HepG2 (cell line): ENCODE measurements at regions not wholly inside any gene's neighbourhood (a gene's known extent, or its start where the extent isn't known, plus 50 kb on each side); places are given as distances from the start of the nearest gene placed in this dataset.

Experiments used
- ATAC-seq: fragments of 200-7000 bp; cut with Tn5 transposase; 3 replicates; pipeline ENCODE4 v1.9.1; 2020; ENCODE audit warnings: mild to moderate bottlenecking, moderate library complexity
- BruUV-seq: library from RNA; stranded (reverse); fragments of 400-500 nt; replicated peaks from 2 replicates; lab custom pipeline; 2021; lab: Mats Ljungman, UMichigan
- CTCF ChIA-PET: fragments of 300-600 bp; formaldehyde crosslinking; extraction: SDS; loops from one replicate; lab custom pipeline; 2021; ENCODE audit warnings: low total read pairs, inconsistent platforms, low intra/inter-chr PET ratio; lab: Yijun Ruan, JAX
- POLR2A ChIA-PET: fragments of 350-600 bp; sonication (Branson Sonifier 250); formaldehyde crosslinking; loops from one replicate; lab custom pipeline; 2020; ENCODE audit warnings: antibody characterized with exemption, inconsistent platforms; lab: Yijun Ruan, JAX
- DNase-seq: peaks from one replicate; pipeline ENCODE4 v3.0.0-alpha.2; 2015; ENCODE audit warnings: low spot score
- FAIRE-seq: peaks from 3 replicates; lab custom pipeline; 2011; peaks lifted over from hg19 to GRCh38; lab: Jason Lieb, UNC
- H2AFZ ChIP-seq: one replicate; pipeline ENCODE4 v1.6.1; 2011; ENCODE audit warnings: low read length, inconsistent platforms
- H3K27ac ChIP-seq: fragments of 300-600 bp; 3 replicates; pipeline ENCODE4 v1.8.0; 2011; ENCODE audit warnings: mixed run types, mild to moderate bottlenecking, mixed read lengths, low read length, inconsistent platforms; ENCODE audit not compliant: insufficient read depth; ENCODE audit errors: extremely low read length
- H3K27me3 ChIP-seq, 2 experiments: fragments of 200-600 bp in 1 of 2; 2 replicates in 1 of 2; 3 replicates in 1 of 2; pipeline versions ENCODE4 v1.6.0 to v1.8.0; 2011; ENCODE audit warnings: low read length in 2 of 2, mild to moderate bottlenecking in 2 of 2, moderate library complexity in 2 of 2, inconsistent platforms in 1 of 2; ENCODE audit not compliant: insufficient read depth in 2 of 2, control insufficient read depth in 1 of 2
- H3K36me3 ChIP-seq, 2 experiments: fragments of 200-600 bp in 1 of 2; replicated peaks in 1 of 2; 2 replicates in 1 of 2; 3 replicates in 1 of 2; pipeline versions ENCODE4 v1.5.1 to v1.8.0; 2011; ENCODE audit warnings: low read length in 2 of 2, inconsistent platforms in 1 of 2; ENCODE audit not compliant: insufficient read depth in 2 of 2, control insufficient read depth in 1 of 2
- H3K4me1 ChIP-seq: 2 replicates; pipeline ENCODE4 v1.5.1; 2012; ENCODE audit warnings: low read length, inconsistent platforms; ENCODE audit not compliant: insufficient read depth
- H3K4me2 ChIP-seq: 2 replicates; pipeline ENCODE4 v1.6.0; 2011; ENCODE audit warnings: low read depth, low read length, inconsistent platforms
- H3K4me3 ChIP-seq, 3 experiments: fragments of 200-600 bp in 1 of 3; sonication (generic), shearing (Covaris generic) in 1 of 3; replicated peaks in 1 of 3; 2 replicates each; pipeline ENCODE4 v1.5.1; 2011 to 2016; ENCODE audit warnings: low read length in 3 of 3, inconsistent platforms in 2 of 3, low read depth in 2 of 3, mild to moderate bottlenecking in 2 of 3, control low read depth in 1 of 3, mixed read lengths in 1 of 3; ENCODE audit not compliant: insufficient read depth in 1 of 3
- H3K79me2 ChIP-seq: one replicate; pipeline ENCODE4 v1.6.1; 2011; ENCODE audit warnings: low read length, inconsistent platforms; ENCODE audit not compliant: insufficient read depth
- H3K9ac ChIP-seq: 2 replicates; pipeline ENCODE4 v1.6.0; 2011; ENCODE audit warnings: mild to moderate bottlenecking, low read depth, low read length, inconsistent platforms; ENCODE audit not compliant: insufficient read depth
- H3K9me3 ChIP-seq: 2 replicates; pipeline ENCODE4 v1.5.1; 2012; ENCODE audit warnings: mild to moderate bottlenecking, low read length
- H4K20me1 ChIP-seq: 2 replicates; pipeline ENCODE4 v1.6.0; 2011; ENCODE audit warnings: inconsistent platforms, mild to moderate bottlenecking, low read length, moderate library complexity; ENCODE audit not compliant: insufficient read depth
- MTA1 ChIP-seq: sonication (generic); formaldehyde crosslinking; IDR thresholded peaks from 2 replicates; pipeline ENCODE4 v1.4.0; 2020; ENCODE audit warnings: missing genetic modification reagents, mild to moderate bottlenecking, borderline replicate concordance
- PHF21A ChIP-seq: sonication (generic); formaldehyde crosslinking; IDR thresholded peaks from 2 replicates; pipeline ENCODE4 v1.5.0; 2020; ENCODE audit warnings: mild to moderate bottlenecking, missing genetic modification reagents
- SMAD9 ChIP-seq: sonication (generic); formaldehyde crosslinking; IDR thresholded peaks from 2 replicates; pipeline ENCODE4 v1.5.1; 2020; ENCODE audit warnings: mild to moderate bottlenecking, missing genetic modification reagents
- SMYD3 ChIP-seq: sonication (generic); formaldehyde crosslinking; IDR thresholded peaks from 2 replicates; pipeline ENCODE4 v1.8.1; 2023; ENCODE audit warnings: mild to moderate bottlenecking, missing genetic modification reagents
- SRF ChIP-seq: IDR thresholded peaks from 2 replicates; pipeline ENCODE4 v1.6.1; 2011; ENCODE audit warnings: mild to moderate bottlenecking, low read depth, low read length, moderate library complexity
- ZNF329 ChIP-seq: sonication (generic); formaldehyde crosslinking; IDR thresholded peaks from 2 replicates; pipeline ENCODE4 v1.9.0; 2021; ENCODE audit warnings: low read depth, mild to moderate bottlenecking, missing genetic modification reagents
- ZNF496 ChIP-seq: sonication (generic); formaldehyde crosslinking; IDR thresholded peaks from 2 replicates; pipeline ENCODE4 v1.8.1; 2023; ENCODE audit warnings: mild to moderate bottlenecking, moderate library complexity, missing genetic modification reagents; ENCODE audit not compliant: insufficient replicate concordance
- ZNF567 ChIP-seq: sonication (generic); formaldehyde crosslinking; IDR thresholded peaks from 2 replicates; pipeline ENCODE4 v1.8.1; 2023; ENCODE audit warnings: mild to moderate bottlenecking, missing genetic modification reagents, borderline replicate concordance
- ZNF678 ChIP-seq: sonication (generic); formaldehyde crosslinking; IDR thresholded peaks from 2 replicates; pipeline ENCODE4 v1.4.0; 2020; ENCODE audit warnings: mild to moderate bottlenecking, missing genetic modification reagents
- ZSCAN29 ChIP-seq: sonication (generic); formaldehyde crosslinking; conservative IDR thresholded peaks from 2 replicates; pipeline ENCODE4 v1.4.0; 2020; ENCODE audit warnings: mild to moderate bottlenecking, missing genetic modification reagents
- WGBS: methylation state at CpG from one replicate; pipeline ENCODE4 v1.1.6; 2017; ENCODE audit warnings: low lambda C conversion rate; 5-methylcytosine and 5-hydroxymethylcytosine counted together
- in situ Hi-C: cut with HindIII; loops from 2 replicates; pipeline ENCODE4 v1.10.0; 2017; ENCODE audit warnings: low pct_unique_long_range_greater_than_20kb; ENCODE audit not compliant: extremely low pct_ligation_motif_present
- intact Hi-C: fragments of 100-400 bp; cut with micrococcal nuclease; formaldehyde crosslinking; loops from one replicate; pipeline ENCODE4 v1.10.0; 2022; ENCODE audit not compliant: unreplicated experiment
- TF ChIP-seq, protein P1 (sequence below): sonication (generic); formaldehyde crosslinking; IDR thresholded peaks from 2 replicates; pipeline ENCODE4 v1.4.0; 2020; ENCODE audit warnings: missing genetic modification reagents, borderline replicate concordance
- TF ChIP-seq, protein P2 (sequence below): sonication (generic); formaldehyde crosslinking; IDR thresholded peaks from 2 replicates; pipeline ENCODE4 v1.5.1; 2020; ENCODE audit warnings: mild to moderate bottlenecking, missing genetic modification reagents, borderline replicate concordance
- TF ChIP-seq, protein P3 (sequence below), 2 experiments: sonication (generic) in 1 of 2; formaldehyde crosslinking in 1 of 2; IDR thresholded peaks; 2 replicates each; pipeline versions ENCODE4 v1.5.1 to v1.6.1; 2011 to 2020; ENCODE audit warnings: borderline replicate concordance in 1 of 2, low read depth in 1 of 2, low read length in 1 of 2, mild to moderate bottlenecking in 1 of 2, missing genetic modification reagents in 1 of 2, moderate library complexity in 1 of 2

DNA sequence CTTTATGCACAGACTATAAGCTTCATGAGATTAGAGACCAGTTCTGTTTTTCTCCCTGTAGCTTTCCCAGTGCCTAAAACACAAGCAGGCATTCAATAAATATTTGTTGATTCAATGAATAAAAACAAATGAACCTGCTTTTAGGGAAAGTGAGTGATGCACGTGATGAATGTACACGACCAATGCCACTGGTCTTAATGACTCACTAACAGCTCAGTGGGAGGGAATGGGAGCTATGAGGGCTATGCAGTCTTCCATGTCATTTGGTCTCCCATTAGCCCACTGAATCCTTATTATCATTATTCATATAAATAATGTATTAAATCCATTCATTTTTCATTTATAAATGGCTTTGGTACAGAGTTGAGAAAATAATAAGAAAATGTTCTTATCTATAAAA, 247.4 kb downstream of the FBXO8 start:
- intact Hi-C loops: no loop called here
- FAIRE-seq (no peak), DNase-seq (no peak), ATAC-seq (no peak)
- H3K27ac ChIP-seq: no peak overlapping the region
- ChIA-PET POLR2A (no interaction called here), CTCF (no interaction called here)
- no peak overlapping the region for H3K4me2 ChIP-seq
- no peaks in the 10 kb centered on the region for H3K79me2 ChIP-seq
- no peaks in the 10 kb centered on the region for H3K27me3 ChIP-seq
- H4K20me1 ChIP-seq: no peaks in the 10 kb centered on the region
- no peak overlapping the region for H3K4me3 ChIP-seq
- no peaks in the 10 kb centered on the region for H3K4me1 ChIP-seq
- H2AFZ ChIP-seq: no peak overlapping the region
- no peaks in the 10 kb centered on the region for H3K36me3 ChIP-seq
- 0% methylated on average over 2 of the region's 2 CpGs for WGBS
- in situ Hi-C loops: no loop called here
- no peaks in the 10 kb centered on the region for H3K9me3 ChIP-seq
- BruUV-seq: no TSS peak
- H3K9ac ChIP-seq: no peak overlapping the region
- TF ChIP-seq ZNF496 (CRISPR knock-in tag) (no peak), MTA1 (no peak), SMAD9 (CRISPR knock-in tag) (no peak), ZNF678 (CRISPR knock-in tag) (no peak), ZSCAN29 (CRISPR knock-in tag) (no peak), ZNF567 (CRISPR knock-in tag) (no peak), ZNF329 (CRISPR knock-in tag) (no peak), SMYD3 (no peak), SRF (no peak), PHF21A (CRISPR knock-in tag) (no peak)
- TF ChIP-seq, protein P1, sequence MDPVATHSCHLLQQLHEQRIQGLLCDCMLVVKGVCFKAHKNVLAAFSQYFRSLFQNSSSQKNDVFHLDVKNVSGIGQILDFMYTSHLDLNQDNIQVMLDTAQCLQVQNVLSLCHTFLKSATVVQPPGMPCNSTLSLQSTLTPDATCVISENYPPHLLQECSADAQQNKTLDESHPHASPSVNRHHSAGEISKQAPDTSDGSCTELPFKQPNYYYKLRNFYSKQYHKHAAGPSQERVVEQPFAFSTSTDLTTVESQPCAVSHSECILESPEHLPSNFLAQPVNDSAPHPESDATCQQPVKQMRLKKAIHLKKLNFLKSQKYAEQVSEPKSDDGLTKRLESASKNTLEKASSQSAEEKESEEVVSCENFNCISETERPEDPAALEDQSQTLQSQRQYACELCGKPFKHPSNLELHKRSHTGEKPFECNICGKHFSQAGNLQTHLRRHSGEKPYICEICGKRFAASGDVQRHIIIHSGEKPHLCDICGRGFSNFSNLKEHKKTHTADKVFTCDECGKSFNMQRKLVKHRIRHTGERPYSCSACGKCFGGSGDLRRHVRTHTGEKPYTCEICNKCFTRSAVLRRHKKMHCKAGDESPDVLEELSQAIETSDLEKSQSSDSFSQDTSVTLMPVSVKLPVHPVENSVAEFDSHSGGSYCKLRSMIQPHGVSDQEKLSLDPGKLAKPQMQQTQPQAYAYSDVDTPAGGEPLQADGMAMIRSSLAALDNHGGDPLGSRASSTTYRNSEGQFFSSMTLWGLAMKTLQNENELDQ (CRISPR knock-in tag): no peak
- TF ChIP-seq, protein P2, sequence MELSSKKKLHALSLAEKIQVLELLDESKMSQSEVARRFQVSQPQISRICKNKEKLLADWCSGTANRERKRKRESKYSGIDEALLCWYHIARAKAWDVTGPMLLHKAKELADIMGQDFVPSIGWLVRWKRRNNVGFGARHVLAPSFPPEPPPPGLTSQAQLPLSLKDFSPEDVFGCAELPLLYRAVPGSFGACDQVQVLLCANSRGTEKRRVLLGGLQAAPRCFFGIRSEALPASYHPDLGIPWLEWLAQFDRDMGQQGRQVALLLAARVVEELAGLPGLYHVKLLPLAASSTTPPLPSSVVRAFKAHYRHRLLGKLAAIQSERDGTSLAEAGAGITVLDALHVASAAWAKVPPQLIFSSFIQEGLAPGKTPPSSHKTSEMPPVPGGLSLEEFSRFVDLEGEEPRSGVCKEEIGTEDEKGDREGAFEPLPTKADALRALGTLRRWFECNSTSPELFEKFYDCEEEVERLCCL (CRISPR knock-in tag): no peak
- TF ChIP-seq, protein P3, sequence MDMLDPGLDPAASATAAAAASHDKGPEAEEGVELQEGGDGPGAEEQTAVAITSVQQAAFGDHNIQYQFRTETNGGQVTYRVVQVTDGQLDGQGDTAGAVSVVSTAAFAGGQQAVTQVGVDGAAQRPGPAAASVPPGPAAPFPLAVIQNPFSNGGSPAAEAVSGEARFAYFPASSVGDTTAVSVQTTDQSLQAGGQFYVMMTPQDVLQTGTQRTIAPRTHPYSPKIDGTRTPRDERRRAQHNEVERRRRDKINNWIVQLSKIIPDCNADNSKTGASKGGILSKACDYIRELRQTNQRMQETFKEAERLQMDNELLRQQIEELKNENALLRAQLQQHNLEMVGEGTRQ (IDR thresholded peaks at IDR 0.05; ENCODE audit: low read depth, low read length): no peak
- TF ChIP-seq, protein P3 (CRISPR knock-in tag; IDR thresholded peaks at IDR 0.05; ENCODE audit: borderline replicate concordance): no peak
